Spleen (tissue), 11 donors: ENCODE measurements at regions not wholly inside any gene's neighbourhood (a gene's known extent, or its start where the extent isn't known, plus 50 kb on each side); places are given as distances from the start of the nearest gene placed in this dataset.
A peak's percentile ranks its signal among the peaks of the same experiment; 100 is the strongest.

Experiments used
- DNase-seq: peaks from one replicate; pipeline ENCODE4 v3.0.0-alpha.2; 2020
- H3K27ac ChIP-seq, 8 donors: fragments of 200-600 bp; sonication (generic) in 7 of 8; 1 replicate in 4 of 8; 2 replicates in 4 of 8; pipeline versions ENCODE4 v1.5.0 to v1.8.0; 2016 to 2021; ENCODE audit warnings: inconsistent platforms in 4 of 8, mild to moderate bottlenecking in 4 of 8, moderate library complexity in 1 of 8
- H3K27me3 ChIP-seq, 7 donors: fragments of 200-600 bp; sonication (generic) in 6 of 7; replicated peaks in 1 of 7; 1 replicate in 4 of 7; 2 replicates in 3 of 7; pipeline versions ENCODE4 v1.5.0 to v1.8.0; 2016 to 2021; ENCODE audit warnings: inconsistent platforms in 3 of 7, mild to moderate bottlenecking in 1 of 7
- H3K36me3 ChIP-seq, 6 donors: fragments of 200-600 bp; sonication (generic) in 5 of 6; 1 replicate in 4 of 6; 2 replicates in 2 of 6; pipeline versions ENCODE4 v1.5.0 to v1.8.0; 2016 to 2021; ENCODE audit warnings: inconsistent platforms in 2 of 6
- H3K4me1 ChIP-seq, 6 donors: fragments of 200-600 bp; sonication (generic) in 5 of 6; 1 replicate in 3 of 6; 2 replicates in 3 of 6; pipeline versions ENCODE4 v1.5.0 to v1.8.0; 2016 to 2021; ENCODE audit warnings: inconsistent platforms in 3 of 6
- H3K4me3 ChIP-seq, 8 donors: fragments of 200-600 bp; sonication (generic) in 7 of 8; 1 replicate in 4 of 8; 2 replicates in 4 of 8; pipeline versions ENCODE4 v1.5.0 to v1.8.0; 2016 to 2021; ENCODE audit warnings: inconsistent platforms in 4 of 8, mild to moderate bottlenecking in 4 of 8, moderate library complexity in 2 of 8
- H3K9me3 ChIP-seq, 8 donors: fragments of 200-600 bp; sonication (generic) in 7 of 8; 1 replicate in 4 of 8; 2 replicates in 4 of 8; pipeline versions ENCODE4 v1.5.0 to v1.8.0; 2016 to 2021; ENCODE audit warnings: inconsistent platforms in 4 of 8
- POLR2A ChIP-seq, 3 donors: fragments of 450-650 bp; IDR thresholded peaks; one replicate each; pipeline ENCODE4 v1.5.1; 2017; ENCODE audit warnings: antibody characterized with exemption in 3 of 3, mild to moderate bottlenecking in 1 of 3
- POLR2AphosphoS5 ChIP-seq, 3 donors: sonication (generic); formaldehyde crosslinking; IDR thresholded peaks; one replicate each; pipeline ENCODE4 v1.5.1; 2017; ENCODE audit warnings: antibody characterized with exemption in 3 of 3
- WGBS, 5 donors: extraction: QIAGEN DNeasy Blood & Tissue Kit in 3 of 5; methylation state at CpG; one replicate each; pipeline versions ENCODE4 v1.1.5 to v1.1.7; 2013 to 2018; 5-methylcytosine and 5-hydroxymethylcytosine counted together
- intact Hi-C: fragments of 100-400 bp; cut with DNase I; formaldehyde crosslinking; loops from one replicate; pipeline ENCODE4 v1.15.0; 2023; ENCODE audit warnings: low total_unique reads
- TF ChIP-seq, protein P1 (sequence below), 11 experiments: fragments of 200-600 bp in 7 of 11; fragments of 450-650 bp in 4 of 11; sonication (generic) in 4 of 11; IDR thresholded peaks in 8 of 11; conservative IDR thresholded peaks in 3 of 11; 1 replicate in 7 of 11; 2 replicates in 4 of 11; pipeline versions ENCODE4 v1.4.0 to v1.8.0; 2016 to 2021; ENCODE audit warnings: antibody characterized with exemption in 11 of 11, inconsistent platforms in 4 of 11, mild to moderate bottlenecking in 1 of 11
- donor health status: healthy with polysubstance abuse.
- donor health status: DM: no; HTN: no; CAD: no; lungs with moderate emphysema.
- donor health status: DM: no; HTN: no; CAD: no.
- donor health status: Bipolar disorder and iron deficiency.
- donor health status: healthy.
- donor health status: DM: no; HTN: no; CAD: no.
- donor health status: DM: yes; HTN: yes; CAD: no.

DNA sequence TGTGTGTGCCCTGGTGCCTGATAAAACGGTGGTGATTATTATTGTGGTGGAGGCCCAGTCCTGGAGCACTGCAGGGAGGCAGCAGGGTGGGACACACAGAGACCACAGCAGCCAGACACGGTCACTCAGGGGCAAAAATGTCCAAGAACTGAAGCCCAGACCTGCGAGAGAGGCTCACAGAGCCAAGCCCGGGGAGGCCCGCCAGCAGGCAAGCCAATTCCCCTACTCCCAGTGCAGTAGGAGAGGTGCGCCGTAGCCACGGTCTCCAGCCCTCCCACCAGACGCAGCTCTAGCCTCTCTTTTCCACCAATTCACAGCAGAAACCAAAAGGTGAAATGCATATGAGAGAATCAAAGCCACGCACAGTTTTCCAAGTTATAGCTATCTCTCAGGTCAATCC is 179.4 kb upstream of the TAB2 start:
- DNase-seq = no peak
- H3K27ac ChIP-seq = no peak overlapping the region
- no peak overlapping the region for H3K4me3 ChIP-seq
- no peaks in the 10 kb centered on the region for H3K27me3 ChIP-seq
- peaks cover 0 to 21% (median 7%) of the 10 kb centered on the region in 6 donors for H3K4me1 ChIP-seq
- WGBS, 5 donors = 88 to 99% (median 95%) methylated on average over 10 of the region's 10 CpGs
- intact Hi-C loops = no loop called here
- peaks cover 0 to 9% (median 6%) of the 10 kb centered on the region in 8 donors for H3K9me3 ChIP-seq
- no peak for TF ChIP-seq POLR2A (IDR thresholded peaks at IDR 0.05)
- TF ChIP-seq, protein P1, sequence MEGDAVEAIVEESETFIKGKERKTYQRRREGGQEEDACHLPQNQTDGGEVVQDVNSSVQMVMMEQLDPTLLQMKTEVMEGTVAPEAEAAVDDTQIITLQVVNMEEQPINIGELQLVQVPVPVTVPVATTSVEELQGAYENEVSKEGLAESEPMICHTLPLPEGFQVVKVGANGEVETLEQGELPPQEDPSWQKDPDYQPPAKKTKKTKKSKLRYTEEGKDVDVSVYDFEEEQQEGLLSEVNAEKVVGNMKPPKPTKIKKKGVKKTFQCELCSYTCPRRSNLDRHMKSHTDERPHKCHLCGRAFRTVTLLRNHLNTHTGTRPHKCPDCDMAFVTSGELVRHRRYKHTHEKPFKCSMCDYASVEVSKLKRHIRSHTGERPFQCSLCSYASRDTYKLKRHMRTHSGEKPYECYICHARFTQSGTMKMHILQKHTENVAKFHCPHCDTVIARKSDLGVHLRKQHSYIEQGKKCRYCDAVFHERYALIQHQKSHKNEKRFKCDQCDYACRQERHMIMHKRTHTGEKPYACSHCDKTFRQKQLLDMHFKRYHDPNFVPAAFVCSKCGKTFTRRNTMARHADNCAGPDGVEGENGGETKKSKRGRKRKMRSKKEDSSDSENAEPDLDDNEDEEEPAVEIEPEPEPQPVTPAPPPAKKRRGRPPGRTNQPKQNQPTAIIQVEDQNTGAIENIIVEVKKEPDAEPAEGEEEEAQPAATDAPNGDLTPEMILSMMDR (IDR thresholded peaks at IDR 0.05 in 8 of 11, conservative IDR thresholded peaks at IDR 0.05 in 3 of 11) = no peak
- TF ChIP-seq POLR2AphosphoS5 (IDR thresholded peaks at IDR 0.05) = no peak
- no peaks in the 10 kb centered on the region for H3K36me3 ChIP-seq

DNA sequence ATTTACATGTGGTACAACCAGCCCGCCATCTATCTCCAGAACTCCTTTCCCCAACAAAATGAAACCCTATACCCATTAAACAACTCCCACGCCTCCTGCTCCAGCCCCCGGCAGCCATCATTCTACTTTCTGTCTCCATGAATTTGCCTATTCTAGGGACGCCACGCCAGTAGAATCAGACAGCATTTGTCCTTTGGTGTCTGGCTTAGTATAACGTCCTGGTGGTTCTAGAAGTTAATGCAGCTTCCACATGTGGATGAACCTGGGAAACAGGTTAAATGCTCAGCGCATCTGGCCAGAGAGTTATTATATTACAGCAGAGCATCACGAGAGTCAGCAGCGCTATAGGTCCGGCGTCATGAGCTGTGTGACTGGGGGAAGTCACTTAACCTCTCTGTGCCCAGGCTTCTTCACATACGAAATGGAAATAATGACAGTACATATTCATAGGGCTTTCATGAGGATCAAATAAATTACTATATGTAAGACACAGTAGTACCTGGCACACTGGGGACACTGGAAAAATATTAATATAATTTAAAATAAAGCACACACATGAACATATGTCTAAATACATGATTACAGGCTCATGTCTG is 178.7 kb upstream of the TAB2 start:
- Histone ChIP-seq H3K27ac (peak overlapping the region in 1 of 8 donors; percentile 81), H3K4me1 (peaks cover 0 to 21% (median 7%) of the 10 kb centered on the region in 6 donors), H3K9me3 (peaks cover 0 to 12% (median 8%) of the 10 kb centered on the region in 8 donors), H3K4me3 (no peak overlapping the region), H3K27me3 (no peaks in the 10 kb centered on the region), H3K36me3 (no peaks in the 10 kb centered on the region)
- TF ChIP-seq, protein P1 (IDR thresholded peaks at IDR 0.05 in 8 of 11, conservative IDR thresholded peaks at IDR 0.05 in 3 of 11) = no peak
- TF ChIP-seq POLR2A (IDR thresholded peaks at IDR 0.05) (no peak), POLR2AphosphoS5 (IDR thresholded peaks at IDR 0.05) (no peak)
- WGBS, 5 donors = 95 to 97% (median 96%) methylated on average over 12 of the region's 12 CpGs
- intact Hi-C loops = no loop called here
- no peak for DNase-seq

DNA sequence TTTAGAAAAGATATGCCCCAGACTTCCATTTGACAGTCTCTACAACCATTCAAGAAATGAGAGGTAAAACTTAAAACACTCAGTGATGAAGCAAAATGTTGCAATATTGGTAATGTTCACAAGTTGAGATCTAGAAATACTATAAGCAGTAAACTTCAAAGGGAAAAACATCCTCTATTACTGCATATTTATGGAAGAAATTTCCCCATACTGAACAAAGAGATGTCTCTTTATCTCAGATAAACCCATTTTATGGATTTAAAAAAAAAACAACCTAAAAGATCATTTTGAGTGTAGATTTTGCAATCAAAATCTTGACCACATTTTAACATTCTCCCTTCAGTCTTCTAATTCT is 177.8 kb upstream of the TAB2 start:
- Histone ChIP-seq H3K4me1 (peaks cover 0 to 17% (median 7%) of the 10 kb centered on the region in 6 donors), H3K4me3 (no peak overlapping the region), H3K27ac (peak overlapping the region; percentile 29 to 81 (median 68)), H3K9me3 (peaks cover 0 to 12% (median 8%) of the 10 kb centered on the region in 8 donors), H3K36me3 (no peaks in the 10 kb centered on the region), H3K27me3 (no peaks in the 10 kb centered on the region)
- TF ChIP-seq POLR2AphosphoS5 (IDR thresholded peaks at IDR 0.05) (no peak), POLR2A (IDR thresholded peaks at IDR 0.05) (no peak)
- DNase-seq = no peak
- intact Hi-C loops = no loop called here

- peak overlapping the region; percentile 29 to 81 (median 68) for H3K27ac ChIP-seq
- peaks cover 0 to 12% (median 8%) of the 10 kb centered on the region in 8 donors for H3K9me3 ChIP-seq
- H3K4me1 ChIP-seq = peaks cover 0 to 12% (median 7%) of the 10 kb centered on the region in 6 donors
- intact Hi-C loops = no loop called here
- H3K4me3 ChIP-seq = peak overlapping the region in 1 of 8 donors; percentile 24
- H3K27me3 ChIP-seq = no peaks in the 10 kb centered on the region
- TF ChIP-seq, protein P1 (IDR thresholded peaks at IDR 0.05 in 8 of 11, conservative IDR thresholded peaks at IDR 0.05 in 3 of 11) = no peak
- TF ChIP-seq POLR2AphosphoS5 (IDR thresholded peaks at IDR 0.05) (no peak), POLR2A (IDR thresholded peaks at IDR 0.05) (no peak)
- no peaks in the 10 kb centered on the region for H3K36me3 ChIP-seq
- WGBS, 5 donors = 30 to 42% (median 37%) methylated on average over 12 of the region's 12 CpGs
- peak; percentile 69 for DNase-seq
Measured at GRCh38 chr6:149140137-149140909, 177.2 kb upstream of the TAB2 start.
